Lung (tissue), 11 donors: ENCODE measurements at regions not wholly inside any gene's neighbourhood (a gene's known extent, or its start where the extent isn't known, plus 50 kb on each side); places are given as distances from the start of the nearest gene placed in this dataset.

Source experiments
- ATAC-seq: fragments of 200-7000 bp; cut with Tn5 transposase; one replicate; pipeline ENCODE4 v1.9.1; 2020; ENCODE audit warnings: moderate number of reproducible peaks; ENCODE audit not compliant: insufficient read depth, low FRiP score
- DNase-seq, 3 donors: peaks; one replicate each; pipeline ENCODE4 v3.0.0-alpha.2; 2013 to 2017
- H3K27ac ChIP-seq, 2 donors: one replicate each; pipeline ENCODE4 v1.5.1; 2013; ENCODE audit warnings: mild to moderate bottlenecking in 2 of 2, moderate library complexity in 2 of 2, control low read depth in 1 of 2, inconsistent platforms in 1 of 2, low read depth in 1 of 2, low read length in 1 of 2
- H3K27me3 ChIP-seq, 3 donors: one replicate each; pipeline ENCODE4 v1.5.1; 2013; ENCODE audit warnings: low read length in 2 of 3; ENCODE audit not compliant: control insufficient read depth in 3 of 3, insufficient read depth in 3 of 3
- H3K36me3 ChIP-seq, 4 donors: one replicate each; pipeline ENCODE4 v1.5.1; 2013; ENCODE audit warnings: low read length in 4 of 4, mild to moderate bottlenecking in 1 of 4, moderate library complexity in 1 of 4; ENCODE audit not compliant: control insufficient read depth in 4 of 4, insufficient read depth in 4 of 4
- H3K4me1 ChIP-seq, 5 donors: one replicate each; pipeline ENCODE4 v1.5.1; 2013; ENCODE audit warnings: low read length in 5 of 5, mild to moderate bottlenecking in 2 of 5, moderate library complexity in 1 of 5; ENCODE audit not compliant: control insufficient read depth in 5 of 5, insufficient read depth in 5 of 5
- H3K4me3 ChIP-seq: one replicate; pipeline ENCODE4 v1.5.1; 2013; ENCODE audit warnings: mild to moderate bottlenecking, control low read depth, moderate library complexity
- H3K9ac ChIP-seq, 2 donors: one replicate each; pipeline ENCODE4 v1.5.1; 2013; ENCODE audit warnings: low read length in 2 of 2, control low read depth in 1 of 2; ENCODE audit not compliant: insufficient read depth in 1 of 2
- H3K9me3 ChIP-seq, 4 donors: one replicate each; pipeline ENCODE4 v1.5.1; 2013; ENCODE audit warnings: low read length in 3 of 4, mild to moderate bottlenecking in 1 of 4, moderate library complexity in 1 of 4; ENCODE audit not compliant: control insufficient read depth in 4 of 4, insufficient read depth in 3 of 4
- CTCF ChIP-seq: IDR thresholded peaks from 2 replicates; pipeline ENCODE4 v1.5.1; 2012; ENCODE audit warnings: mild to moderate bottlenecking; ENCODE audit errors: control extremely low read depth, extremely low read depth
- WGBS, 2 donors: extraction: QIAGEN DNeasy Blood & Tissue Kit; methylation state at CpG; one replicate each; pipeline ENCODE4 v1.1.7; 2013; 5-methylcytosine and 5-hydroxymethylcytosine counted together
- donor health status: control.
- donor health status: control.
- donor health status: Bipolar disorder and iron deficiency.
- donor health status: healthy.
- donor health status: DM: yes; HTN: yes; CAD: no.

- ATAC-seq (no peak), DNase-seq (no peak)
- Histone ChIP-seq H3K27me3 (no peaks in the 10 kb centered on the region), H3K4me3 (no peak overlapping the region), H3K27ac (no peak overlapping the region), H3K36me3 (no peaks in the 10 kb centered on the region), H3K9me3 (no peaks in the 10 kb centered on the region), H3K9ac (no peak overlapping the region), H3K4me1 (no peaks in the 10 kb centered on the region)
- no peak for TF ChIP-seq CTCF
- WGBS, 2 donors, result 74 to 84% methylated on average over 2 of the region's 2 CpGs
Observed at GRCh38 chr13:83692800-83693199, 189.5 kb downstream of the SLITRK1 start.

GRCh38 chr13:83691966-83692365 lies 190.3 kb downstream of the SLITRK1 start:
- H3K4me3 ChIP-seq, result no peak overlapping the region
- DNase-seq (no peak), ATAC-seq (no peak)
- 64 to 93% methylated on average over 1 of the region's 1 CpG for WGBS, 2 donors
- H3K27me3 ChIP-seq, result no peaks in the 10 kb centered on the region
- TF ChIP-seq CTCF, result no peak
- H3K9me3 ChIP-seq, result no peaks in the 10 kb centered on the region
- no peaks in the 10 kb centered on the region for H3K4me1 ChIP-seq
- no peaks in the 10 kb centered on the region for H3K36me3 ChIP-seq
- no peak overlapping the region for H3K27ac ChIP-seq
- no peak overlapping the region for H3K9ac ChIP-seq

GRCh38 chr13:83681547-83681946 lies 200.7 kb downstream of the SLITRK1 start:
- TF ChIP-seq CTCF, result no peak
- WGBS, 2 donors, result 70 to 94% methylated on average over 1 of the region's 1 CpG
- no peak for ATAC-seq

GRCh38 chr13:83677985-83678384 lies 204.3 kb downstream of the SLITRK1 start:
- Histone ChIP-seq H3K4me1 (no peaks in the 10 kb centered on the region), H3K4me3 (no peak overlapping the region), H3K27ac (no peak overlapping the region), H3K27me3 (no peaks in the 10 kb centered on the region), H3K9ac (no peak overlapping the region), H3K36me3 (no peaks in the 10 kb centered on the region), H3K9me3 (peaks cover 0 to 2% (median 0%) of the 10 kb centered on the region in 4 donors)
- no peak for TF ChIP-seq CTCF
- no peak for DNase-seq
- no peak for ATAC-seq

More at GRCh38 chr13:83681547-83681946, 200.7 kb downstream of the SLITRK1 start:
- H3K9me3 ChIP-seq, result no peaks in the 10 kb centered on the region
- H3K4me3 ChIP-seq, result no peak overlapping the region
- no peaks in the 10 kb centered on the region for H3K27me3 ChIP-seq
- H3K36me3 ChIP-seq, result no peaks in the 10 kb centered on the region
- no peak overlapping the region for H3K9ac ChIP-seq
- DNase-seq, result no peak
- H3K4me1 ChIP-seq, result no peaks in the 10 kb centered on the region
- no peak overlapping the region for H3K27ac ChIP-seq
